22Rv1 (cell line): ENCODE measurements at regions not wholly inside any gene's neighbourhood (a gene's known extent, or its start where the extent isn't known, plus 50 kb on each side); places are given as distances from the start of the nearest gene placed in this dataset.

Experiments used
- H3K27ac ChIP-seq: fragments of 450-650 bp; 2 replicates; pipeline ENCODE4 v1.5.1; 2017
- ZFX ChIP-seq: fragments of 450-650 bp; IDR thresholded peaks from 2 replicates; pipeline ENCODE4 v1.6.1; 2017; ENCODE audit warnings: antibody characterized with exemption, borderline replicate concordance
- TF ChIP-seq, protein P1 (sequence below): fragments of 450-650 bp; IDR thresholded peaks from 2 replicates; pipeline ENCODE4 v1.5.1; 2017; ENCODE audit warnings: mild to moderate bottlenecking

DNA sequence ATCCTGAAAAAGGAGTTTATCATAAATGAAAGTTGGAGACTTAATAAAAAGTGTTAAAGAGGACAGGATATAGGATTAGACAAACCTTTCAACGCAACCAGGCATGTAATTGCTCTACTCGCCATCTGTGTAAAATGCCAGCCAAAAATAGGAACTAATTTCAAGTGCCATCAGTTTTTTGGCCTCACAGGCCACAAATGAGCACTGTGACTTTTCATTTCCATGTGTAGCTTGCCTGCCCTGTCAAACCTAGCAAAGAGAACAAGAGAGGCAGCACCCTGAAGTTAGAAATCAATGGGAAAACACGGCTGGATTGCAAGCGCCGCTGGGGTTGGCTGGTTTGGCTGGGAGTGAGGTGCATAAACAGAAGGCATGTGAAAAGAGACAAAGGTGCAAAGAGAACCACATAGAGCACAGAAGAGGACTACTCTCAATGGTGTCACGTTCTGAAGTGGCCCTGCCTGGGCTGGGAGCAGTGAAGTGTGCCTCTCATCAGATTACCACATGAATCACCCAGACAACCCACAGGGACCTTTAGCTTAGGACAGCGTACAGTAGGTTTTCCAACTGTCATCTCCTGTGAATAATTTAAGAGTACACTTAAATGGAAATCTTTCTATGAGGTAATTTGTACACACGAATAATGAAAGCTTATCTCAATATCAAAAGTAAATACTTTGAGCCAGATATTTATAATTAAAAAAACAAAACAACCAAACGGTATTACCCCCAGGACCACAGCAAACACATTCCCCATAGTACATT lies 78.0 kb upstream of the NHSL1 start:
- H3K27ac ChIP-seq: no peak overlapping the region
- TF ChIP-seq ZFX: no peak
- TF ChIP-seq, protein P1, sequence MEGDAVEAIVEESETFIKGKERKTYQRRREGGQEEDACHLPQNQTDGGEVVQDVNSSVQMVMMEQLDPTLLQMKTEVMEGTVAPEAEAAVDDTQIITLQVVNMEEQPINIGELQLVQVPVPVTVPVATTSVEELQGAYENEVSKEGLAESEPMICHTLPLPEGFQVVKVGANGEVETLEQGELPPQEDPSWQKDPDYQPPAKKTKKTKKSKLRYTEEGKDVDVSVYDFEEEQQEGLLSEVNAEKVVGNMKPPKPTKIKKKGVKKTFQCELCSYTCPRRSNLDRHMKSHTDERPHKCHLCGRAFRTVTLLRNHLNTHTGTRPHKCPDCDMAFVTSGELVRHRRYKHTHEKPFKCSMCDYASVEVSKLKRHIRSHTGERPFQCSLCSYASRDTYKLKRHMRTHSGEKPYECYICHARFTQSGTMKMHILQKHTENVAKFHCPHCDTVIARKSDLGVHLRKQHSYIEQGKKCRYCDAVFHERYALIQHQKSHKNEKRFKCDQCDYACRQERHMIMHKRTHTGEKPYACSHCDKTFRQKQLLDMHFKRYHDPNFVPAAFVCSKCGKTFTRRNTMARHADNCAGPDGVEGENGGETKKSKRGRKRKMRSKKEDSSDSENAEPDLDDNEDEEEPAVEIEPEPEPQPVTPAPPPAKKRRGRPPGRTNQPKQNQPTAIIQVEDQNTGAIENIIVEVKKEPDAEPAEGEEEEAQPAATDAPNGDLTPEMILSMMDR: no peak

GRCh38 chr6:138580040-138580439 lies 80.7 kb upstream of the NHSL1 start:
- no peak overlapping the region for H3K27ac ChIP-seq
- no peak for TF ChIP-seq ZFX
- TF ChIP-seq, protein P1: no peak

DNA sequence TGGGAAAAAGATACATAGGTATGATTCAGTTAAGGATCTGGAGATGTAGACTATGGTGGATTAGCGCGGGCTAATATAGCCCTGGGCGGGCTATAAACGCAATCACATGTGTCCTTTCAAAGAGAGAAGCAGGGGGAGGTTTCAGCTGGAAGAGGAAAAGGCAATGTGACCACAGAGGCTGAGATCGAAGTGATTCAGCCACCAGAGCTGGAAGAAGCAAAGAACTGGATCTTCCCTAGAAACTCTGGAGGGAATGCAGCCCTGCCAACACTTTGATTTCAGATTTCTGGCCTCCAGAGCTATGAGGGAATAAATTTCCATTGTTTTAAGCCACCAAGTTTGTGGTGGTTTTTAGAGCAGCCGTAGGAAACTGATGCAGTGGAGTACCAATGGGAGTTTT lies 81.5 kb upstream of the NHSL1 start:
- TF ChIP-seq, protein P1: no peak
- TF ChIP-seq ZFX: no peak
- H3K27ac ChIP-seq: no peak overlapping the region

GRCh38 chr6:138582573-138582972 lies 83.3 kb upstream of the NHSL1 start:
- no peak overlapping the region for H3K27ac ChIP-seq
- no peak for TF ChIP-seq ZFX
- TF ChIP-seq, protein P1: no peak

DNA sequence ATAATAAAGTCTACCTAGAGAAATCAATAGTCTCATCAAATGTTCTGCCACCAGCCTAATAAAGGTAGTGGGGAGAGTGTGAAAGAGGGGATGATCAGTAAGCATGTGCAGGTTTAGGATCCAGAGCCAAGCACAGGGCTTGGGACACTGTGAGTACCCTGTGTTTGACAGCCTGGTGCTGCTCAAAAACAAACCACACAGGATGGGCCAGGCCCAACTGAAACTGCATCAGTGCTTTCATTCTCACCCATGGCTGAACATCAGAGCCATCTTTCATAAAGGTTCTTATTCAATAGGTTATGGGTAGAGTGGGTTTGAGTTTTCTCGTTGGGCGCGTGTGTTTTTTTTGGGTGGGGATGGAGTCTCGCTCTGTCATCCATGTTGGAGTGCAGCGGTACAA lies 87.3 kb upstream of the NHSL1 start:
- H3K27ac ChIP-seq: no peak overlapping the region
- TF ChIP-seq, protein P1: no peak
- TF ChIP-seq ZFX: no peak

DNA sequence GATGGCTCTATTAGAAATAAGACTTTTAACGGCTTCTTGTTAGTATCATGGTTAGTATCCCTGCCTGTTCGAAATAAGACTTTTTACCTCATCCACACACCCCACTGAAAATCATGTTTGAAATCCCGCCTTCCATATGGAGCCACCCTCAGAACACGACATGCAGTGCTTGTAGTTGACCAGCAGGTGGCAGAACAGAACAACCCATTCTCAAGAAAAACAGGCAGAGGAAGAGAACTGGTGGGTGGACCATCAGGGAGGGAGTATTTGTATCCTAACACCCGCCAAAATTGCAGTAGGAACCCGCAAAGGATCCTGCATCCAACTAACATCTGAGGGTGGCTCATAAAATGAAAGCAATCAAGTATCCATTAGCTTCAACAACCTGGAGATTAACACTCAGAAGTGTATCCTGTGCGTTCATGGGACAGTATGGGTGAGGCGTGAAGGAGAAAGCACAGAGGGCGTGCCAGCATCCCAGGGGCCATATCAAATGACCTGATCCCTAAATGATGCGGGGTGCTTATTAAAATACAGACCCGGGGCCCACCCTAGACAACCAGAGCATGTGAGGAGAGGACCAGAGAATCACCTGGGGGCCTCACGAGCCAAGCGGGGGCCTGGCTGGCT lies 89.6 kb upstream of the NHSL1 start:
- H3K27ac ChIP-seq: no peak overlapping the region
- no peak for TF ChIP-seq ZFX
- TF ChIP-seq, protein P1: peak; percentile 90

DNA sequence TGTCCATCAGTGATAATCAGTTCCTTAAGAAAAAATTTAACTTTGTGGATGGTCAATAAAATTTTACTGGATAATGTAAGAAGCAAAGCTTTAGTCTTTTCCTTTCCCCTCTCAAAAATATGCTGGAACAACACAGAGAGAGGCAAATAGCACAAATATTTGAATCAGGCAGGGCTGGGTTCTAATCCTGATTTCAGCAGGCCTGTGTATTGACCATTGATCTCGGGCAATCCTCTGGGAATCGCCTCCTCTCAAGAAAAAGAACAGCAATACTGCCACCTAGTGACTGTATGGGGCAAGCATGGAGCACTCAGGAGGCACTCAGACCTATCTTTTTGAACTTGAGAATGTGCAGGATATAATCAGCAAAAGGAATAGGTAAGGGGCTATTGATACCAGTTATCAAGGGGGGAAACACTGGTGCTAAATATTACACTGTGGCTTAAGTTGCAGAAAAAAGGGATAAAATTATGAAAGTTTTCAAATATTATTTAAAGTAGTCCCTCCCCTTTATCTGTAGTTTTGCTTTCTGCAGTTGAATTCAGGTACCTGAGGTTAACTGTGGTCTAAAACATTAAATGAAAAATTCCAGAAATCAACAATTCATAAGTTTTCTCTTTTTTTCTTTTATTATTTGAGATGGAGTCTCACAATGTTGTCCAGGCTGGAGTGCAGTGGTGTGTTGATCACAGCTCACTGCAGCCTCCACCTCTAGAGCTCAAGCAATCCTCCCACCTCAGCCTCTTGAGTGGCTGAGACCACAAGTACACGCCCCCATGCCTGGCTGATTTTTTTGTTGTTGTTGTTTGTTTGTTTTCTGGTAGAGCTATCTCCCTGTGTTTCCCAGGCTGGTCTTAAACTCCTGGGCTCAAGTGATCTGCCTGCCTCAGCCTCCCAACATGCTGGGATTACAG lies 91.8 kb upstream of the NHSL1 start:
- no peak overlapping the region for H3K27ac ChIP-seq
- no peak for TF ChIP-seq ZFX
- TF ChIP-seq, protein P1: peak; percentile 89
